ENCODE measurements at regions not wholly inside any gene's neighbourhood (a gene's known extent, or its start where the extent isn't known, plus 50 kb on each side); places are given as distances from the start of the nearest gene placed in this dataset.

DNA sequence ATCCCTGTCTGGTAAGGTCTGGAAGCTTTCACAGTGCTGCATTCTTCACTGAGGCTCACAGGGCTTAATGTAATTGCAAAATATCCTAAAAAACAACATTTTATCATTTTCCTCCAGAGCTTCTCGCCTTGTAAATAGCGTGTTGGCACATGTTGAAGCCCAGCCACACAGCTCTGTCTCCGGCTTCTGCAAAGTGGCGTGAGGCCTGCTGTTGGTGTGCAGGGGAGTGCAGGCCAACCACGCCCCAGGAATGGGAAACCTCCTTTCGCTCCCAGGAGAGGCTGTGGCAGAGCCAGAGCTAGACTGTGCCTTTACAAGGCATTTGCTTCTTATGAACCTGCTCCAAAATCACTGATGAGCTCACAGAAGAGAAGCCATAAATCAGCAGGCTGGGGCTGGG, 248.2 kb upstream of the MAF start:
- no peak for TF ChIP-seq POLR2A (IDR thresholded peaks at IDR 0.05)
- TF ChIP-seq, protein P1, sequence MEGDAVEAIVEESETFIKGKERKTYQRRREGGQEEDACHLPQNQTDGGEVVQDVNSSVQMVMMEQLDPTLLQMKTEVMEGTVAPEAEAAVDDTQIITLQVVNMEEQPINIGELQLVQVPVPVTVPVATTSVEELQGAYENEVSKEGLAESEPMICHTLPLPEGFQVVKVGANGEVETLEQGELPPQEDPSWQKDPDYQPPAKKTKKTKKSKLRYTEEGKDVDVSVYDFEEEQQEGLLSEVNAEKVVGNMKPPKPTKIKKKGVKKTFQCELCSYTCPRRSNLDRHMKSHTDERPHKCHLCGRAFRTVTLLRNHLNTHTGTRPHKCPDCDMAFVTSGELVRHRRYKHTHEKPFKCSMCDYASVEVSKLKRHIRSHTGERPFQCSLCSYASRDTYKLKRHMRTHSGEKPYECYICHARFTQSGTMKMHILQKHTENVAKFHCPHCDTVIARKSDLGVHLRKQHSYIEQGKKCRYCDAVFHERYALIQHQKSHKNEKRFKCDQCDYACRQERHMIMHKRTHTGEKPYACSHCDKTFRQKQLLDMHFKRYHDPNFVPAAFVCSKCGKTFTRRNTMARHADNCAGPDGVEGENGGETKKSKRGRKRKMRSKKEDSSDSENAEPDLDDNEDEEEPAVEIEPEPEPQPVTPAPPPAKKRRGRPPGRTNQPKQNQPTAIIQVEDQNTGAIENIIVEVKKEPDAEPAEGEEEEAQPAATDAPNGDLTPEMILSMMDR (IDR thresholded peaks at IDR 0.05), result no peak

All from lower leg skin (tissue), 3 donors.